H1 (cell line): ENCODE measurements at regions not wholly inside any gene's neighbourhood (a gene's known extent, or its start where the extent isn't known, plus 50 kb on each side); places are given as distances from the start of the nearest gene placed in this dataset.

Source experiments
- CTCF ChIA-PET: fragments of 300-600 bp; sonication (Branson Sonifier 250); formaldehyde crosslinking; loops from one replicate; lab custom pipeline; 2021; ENCODE audit not compliant: partially characterized antibody; lab: Charles Lee
- POLR2A ChIA-PET: fragments of 300-600 bp; sonication (Branson Sonifier 250); formaldehyde crosslinking; loops from one replicate; lab custom pipeline; 2021; ENCODE audit warnings: inconsistent platforms; ENCODE audit not compliant: partially characterized antibody; lab: Charles Lee
- DNase-seq, 2 experiments: peaks; one replicate each; pipeline versions ENCODE4 v3.0.0 to v3.0.0-alpha.2; 2010 to 2022; ENCODE audit warnings: low spot score in 2 of 2, low read depth in 1 of 2, mixed read lengths in 1 of 2
- FAIRE-seq: peaks from 2 replicates; lab custom pipeline; 2011; peaks lifted over from hg19 to GRCh38; lab: Jason Lieb, UNC
- H2AFZ ChIP-seq: 2 replicates; pipeline ENCODE4 v1.8.1; 2012; ENCODE audit warnings: low read length, inconsistent platforms
- H2AK5ac ChIP-seq: 2 replicates; pipeline ENCODE4 v1.6.1; 2013; ENCODE audit warnings: low read depth, low read length
- H2BK120ac ChIP-seq: replicated peaks from 2 replicates; pipeline ENCODE3; 2013; ENCODE audit warnings: low read depth, low read length, inconsistent platforms
- H2BK12ac ChIP-seq: 2 replicates; pipeline ENCODE4 v1.6.1; 2013; ENCODE audit warnings: low read depth, low read length
- H2BK15ac ChIP-seq: 2 replicates; pipeline ENCODE4 v1.6.1; 2013; ENCODE audit warnings: low read length
- H2BK20ac ChIP-seq: 2 replicates; pipeline ENCODE4 v1.6.1; 2013; ENCODE audit warnings: low read length
- H2BK5ac ChIP-seq: 2 replicates; pipeline ENCODE4 v1.6.1; 2013; ENCODE audit warnings: low read depth, low read length
- H3K14ac ChIP-seq: 2 replicates; pipeline ENCODE4 v1.6.1; 2013; ENCODE audit warnings: inconsistent platforms; ENCODE audit not compliant: insufficient read length
- H3K18ac ChIP-seq: 2 replicates; pipeline ENCODE4 v1.6.1; 2013; ENCODE audit warnings: low read length; ENCODE audit errors: extremely low read depth
- H3K23ac ChIP-seq: 2 replicates; pipeline ENCODE4 v1.6.1; 2013; ENCODE audit warnings: inconsistent platforms; ENCODE audit not compliant: insufficient read length
- H3K23me2 ChIP-seq: 2 replicates; pipeline ENCODE4 v1.6.1; 2013; ENCODE audit warnings: low read depth, low read length
- H3K27ac ChIP-seq: 2 replicates; pipeline ENCODE4 v1.6.1; 2011; ENCODE audit warnings: low read depth, low read length, inconsistent platforms
- H3K27me3 ChIP-seq, 4 experiments: replicated peaks in 1 of 4; 1 replicate in 1 of 4; 2 replicates in 3 of 4; pipeline versions ENCODE4 v1.6.1 to v1.8.1; 2011 to 2013; ENCODE audit warnings: low read length in 3 of 4, mild to moderate bottlenecking in 3 of 4, inconsistent platforms in 2 of 4, mixed read lengths in 2 of 4, moderate library complexity in 1 of 4; ENCODE audit not compliant: control insufficient read depth in 3 of 4, insufficient read depth in 3 of 4; ENCODE audit errors: extremely low read depth in 1 of 4
- H3K36me3 ChIP-seq, 4 experiments: 2 replicates each; pipeline versions ENCODE4 v1.6.1 to v1.8.1; 2011 to 2013; ENCODE audit warnings: mild to moderate bottlenecking in 4 of 4, low read length in 3 of 4, moderate library complexity in 2 of 4, control low read depth in 1 of 4, inconsistent platforms in 1 of 4; ENCODE audit not compliant: insufficient read depth in 4 of 4, control insufficient read depth in 2 of 4
- H3K4ac ChIP-seq: replicated peaks from 2 replicates; pipeline ENCODE3; 2013; ENCODE audit warnings: low read length, low read depth, mixed read lengths, inconsistent platforms; ENCODE audit not compliant: insufficient read length
- H3K4me1 ChIP-seq, 4 experiments: replicated peaks in 1 of 4; 1 replicate in 1 of 4; 2 replicates in 3 of 4; pipeline versions ENCODE4 v1.6.1 to v1.8.1; 2011 to 2013; ENCODE audit warnings: low read length in 3 of 4, inconsistent platforms in 2 of 4, mixed read lengths in 1 of 4; ENCODE audit not compliant: insufficient read depth in 4 of 4, control insufficient read depth in 3 of 4
- H3K4me2 ChIP-seq, 2 experiments: 2 replicates each; pipeline versions ENCODE4 v1.6.1 to v1.8.1; 2011 to 2013; ENCODE audit warnings: low read depth in 2 of 2, low read length in 2 of 2, control low read depth in 1 of 2, inconsistent platforms in 1 of 2, mild to moderate bottlenecking in 1 of 2; ENCODE audit not compliant: insufficient read depth in 1 of 2
- H3K4me3 ChIP-seq, 4 experiments: fragments of 200-600, 300-600 bp in 1 of 4; sonication (generic), shearing (Covaris generic), sonication (Bioruptor Twin) in 1 of 4; 2 replicates each; pipeline versions ENCODE4 v1.5.1 to v1.8.1; 2011 to 2016; ENCODE audit warnings: low read length in 4 of 4, low read depth in 3 of 4, control low read depth in 2 of 4, inconsistent platforms in 2 of 4, mild to moderate bottlenecking in 2 of 4, mixed read lengths in 1 of 4, moderate library complexity in 1 of 4; ENCODE audit not compliant: insufficient read depth in 2 of 4; ENCODE audit errors: extremely low read depth in 1 of 4
- H3K56ac ChIP-seq: replicated peaks from 2 replicates; pipeline ENCODE3; 2013; ENCODE audit warnings: low read depth, mild to moderate bottlenecking, mixed read lengths, low read length, inconsistent platforms; ENCODE audit not compliant: insufficient read length
- H3K79me1 ChIP-seq: 2 replicates; pipeline ENCODE4 v1.6.1; 2013; ENCODE audit warnings: low read depth, low read length, control low read depth
- H3K79me2 ChIP-seq, 2 experiments: 2 replicates each; pipeline versions ENCODE4 v1.6.1 to v1.8.1; 2012 to 2013; ENCODE audit warnings: low read length in 2 of 2, mild to moderate bottlenecking in 2 of 2, inconsistent platforms in 1 of 2; ENCODE audit not compliant: insufficient read depth in 2 of 2, control insufficient read depth in 1 of 2
- H3K9ac ChIP-seq, 4 experiments: replicated peaks in 1 of 4; 1 replicate in 1 of 4; 2 replicates in 3 of 4; pipeline versions ENCODE4 v1.6.1 to v1.8.1; 2011 to 2013; ENCODE audit warnings: low read depth in 3 of 4, low read length in 3 of 4, control low read depth in 2 of 4, mild to moderate bottlenecking in 2 of 4, moderate library complexity in 2 of 4, inconsistent platforms in 1 of 4; ENCODE audit errors: extremely low read depth in 1 of 4
- H3K9me3 ChIP-seq, 2 experiments: 2 replicates each; pipeline versions ENCODE4 v1.6.1 to v1.8.1; 2012 to 2013; ENCODE audit warnings: mild to moderate bottlenecking in 2 of 2, moderate library complexity in 2 of 2, control low read depth in 1 of 2, inconsistent platforms in 1 of 2, low read depth in 1 of 2, low read length in 1 of 2, mixed read lengths in 1 of 2; ENCODE audit not compliant: insufficient read depth in 2 of 2
- H4K20me1 ChIP-seq, 2 experiments: replicated peaks in 1 of 2; 2 replicates each; pipeline versions ENCODE3 to v1.8.1; 2011 to 2013; ENCODE audit warnings: inconsistent platforms in 2 of 2, low read length in 2 of 2, mild to moderate bottlenecking in 1 of 2; ENCODE audit not compliant: insufficient read depth in 2 of 2, control insufficient read depth in 1 of 2
- H4K5ac ChIP-seq: 2 replicates; pipeline ENCODE4 v1.6.1; 2013; ENCODE audit warnings: low read length, low read depth, mixed read lengths, inconsistent platforms; ENCODE audit not compliant: insufficient read length
- H4K8ac ChIP-seq: 2 replicates; pipeline ENCODE4 v1.8.0; 2013; ENCODE audit warnings: mild to moderate bottlenecking, moderate library complexity, low read length, inconsistent platforms; ENCODE audit not compliant: insufficient read depth; ENCODE audit errors: extremely low read depth
- H4K91ac ChIP-seq: replicated peaks from 2 replicates; pipeline ENCODE3; 2013; ENCODE audit warnings: low read length, mixed read lengths, inconsistent platforms; ENCODE audit not compliant: insufficient read length
- ATF2 ChIP-seq: IDR thresholded peaks from 2 replicates; pipeline ENCODE4 v1.6.1; 2012; ENCODE audit warnings: low read length, inconsistent platforms
- CBX8 ChIP-seq: fragments of 300-800, 300-1000 bp; sonication (generic); IDR thresholded peaks from 2 replicates; pipeline ENCODE4 v1.7.1; 2016; ENCODE audit warnings: low read depth, low read length, borderline replicate concordance
- CEBPB ChIP-seq: IDR thresholded peaks from 2 replicates; pipeline ENCODE4 v1.6.1; 2012; ENCODE audit warnings: low read depth, low read length
- HDAC2 ChIP-seq, 2 experiments: fragments of 300-600 bp in 1 of 2; sonication (generic) in 1 of 2; IDR thresholded peaks; 2 replicates each; pipeline ENCODE4 v1.6.1; 2011 to 2012; ENCODE audit warnings: low read depth in 2 of 2, low read length in 2 of 2, mild to moderate bottlenecking in 2 of 2, moderate library complexity in 2 of 2, borderline replicate concordance in 1 of 2, inconsistent platforms in 1 of 2
- JUND ChIP-seq: IDR thresholded peaks from 2 replicates; pipeline ENCODE4 v1.6.1; 2011; ENCODE audit warnings: mild to moderate bottlenecking, improper control_type of control experiment, low read length
- POLR2A ChIP-seq, 2 experiments: IDR thresholded peaks; 1 replicate in 1 of 2; 2 replicates in 1 of 2; pipeline ENCODE4 v1.6.1; 2011; ENCODE audit warnings: low read depth in 2 of 2, low read length in 2 of 2, mild to moderate bottlenecking in 2 of 2; ENCODE audit errors: control extremely low read depth in 1 of 2
- RNF2 ChIP-seq: fragments of 200-900, 300-1000 bp; sonication (generic); IDR thresholded peaks from 2 replicates; pipeline ENCODE4 v1.7.1; 2016; ENCODE audit warnings: borderline replicate concordance, low read depth, mild to moderate bottlenecking, antibody characterized with exemption, low read length; ENCODE audit not compliant: poor library complexity, severe bottlenecking; ENCODE audit errors: missing control alignments
- SIRT6 ChIP-seq: IDR thresholded peaks from one replicate; pipeline ENCODE4 v1.7.1; 2012; ENCODE audit warnings: low read length, inconsistent platforms
- TEAD4 ChIP-seq: IDR thresholded peaks from 2 replicates; pipeline ENCODE4 v1.6.1; 2012; ENCODE audit warnings: low read depth, low read length, inconsistent platforms, mixed read lengths
- WGBS, 2 experiments: shearing (Covaris generic) in 1 of 2; methylation state at CpG; one replicate each; pipeline versions ENCODE4 v1.1.6 to v1.1.7; 2013 to 2015; ENCODE audit warnings: low lambda C conversion rate in 2 of 2, mixed read lengths in 2 of 2, inconsistent platforms in 1 of 2, low coverage in 1 of 2, missing lambda C conversion rate in 1 of 2; ENCODE audit not compliant: insufficient replicate concordance in 2 of 2, insufficient coverage in 1 of 2, insufficient read length in 1 of 2; ENCODE audit errors: extremely low coverage in 1 of 2, missing lambda C conversion rate in 1 of 2; 5-methylcytosine and 5-hydroxymethylcytosine counted together
- TF ChIP-seq, protein P1 (sequence below), 3 experiments: IDR thresholded peaks; 1 replicate in 2 of 3; 2 replicates in 1 of 3; pipeline versions ENCODE4 v1.5.1 to v1.6.1; 2011; ENCODE audit warnings: low read length in 3 of 3, mild to moderate bottlenecking in 3 of 3, inconsistent platforms in 2 of 3, low read depth in 1 of 3, moderate library complexity in 1 of 3; ENCODE audit not compliant: insufficient read depth in 1 of 3; ENCODE audit errors: control extremely low read depth in 1 of 3

DNA sequence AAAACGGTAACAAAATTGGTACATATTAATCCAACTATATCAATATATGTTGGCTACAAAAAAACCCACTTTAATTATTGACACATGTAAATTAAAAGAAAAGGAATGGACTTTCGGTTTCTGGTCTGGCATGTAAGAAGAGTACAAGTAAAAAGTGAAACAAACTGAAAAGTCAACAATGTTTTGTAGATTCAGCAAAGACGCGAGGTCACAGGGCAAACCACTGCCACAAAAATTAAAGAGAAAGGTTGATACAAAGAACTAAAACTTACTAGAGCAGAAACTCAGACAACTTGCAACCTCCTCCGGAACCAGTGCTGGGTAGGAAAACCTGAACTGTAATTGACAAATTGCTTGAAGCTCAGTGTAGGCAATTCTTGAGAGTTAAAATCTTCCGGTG is 110.6 kb upstream of the ARPP21 start:
- H3K27ac ChIP-seq, result no peak overlapping the region
- no peak overlapping the region for H2BK120ac ChIP-seq
- WGBS, 2 experiments, result 92% methylated on average over 6 of the region's 6 CpGs; no CpG with 5 or more reads in 1 of the 2 experiments
- H3K23me2 ChIP-seq, result no peaks in the 10 kb centered on the region
- H2BK12ac ChIP-seq, result no peak overlapping the region
- no peak overlapping the region for H4K91ac ChIP-seq
- H3K79me1 ChIP-seq, result no peaks in the 10 kb centered on the region
- H2AK5ac ChIP-seq, result no peak overlapping the region
- H2BK20ac ChIP-seq, result no peak overlapping the region
- no peak overlapping the region for H3K18ac ChIP-seq
- H2BK15ac ChIP-seq, result no peak overlapping the region
- DNase-seq (no peak), FAIRE-seq (no peak)
- no peak overlapping the region for H4K8ac ChIP-seq
- H3K4me3 ChIP-seq, result no peak overlapping the region
- no peaks in the 10 kb centered on the region for H3K9me3 ChIP-seq
- no peak overlapping the region for H2BK5ac ChIP-seq
- H3K4ac ChIP-seq, result no peak overlapping the region
- H3K4me1 ChIP-seq, result no peaks in the 10 kb centered on the region; a peak in 1 of 7 replicates
- ChIA-PET CTCF (no interaction called here), POLR2A (no interaction called here)
- H3K9ac ChIP-seq, result no peak overlapping the region
- H3K23ac ChIP-seq, result no peak overlapping the region
- H4K20me1 ChIP-seq, result no peaks in the 10 kb centered on the region
- H2AFZ ChIP-seq, result no peak overlapping the region
- H3K36me3 ChIP-seq, result no peaks in the 10 kb centered on the region
- H3K14ac ChIP-seq, result no peak overlapping the region
- no peak overlapping the region for H3K56ac ChIP-seq
- no peaks in the 10 kb centered on the region for H3K79me2 ChIP-seq
- no peak overlapping the region for H3K4me2 ChIP-seq
- H3K27me3 ChIP-seq, result no peaks in the 10 kb centered on the region
- H4K5ac ChIP-seq, result no peak overlapping the region
- TF ChIP-seq HDAC2 (IDR thresholded peaks at IDR 0.05; ENCODE audit: borderline replicate concordance in 1 of 2, low read depth in 2 of 2, low read length in 2 of 2) (no peak), RNF2 (no peak), CEBPB (no peak), POLR2A (IDR thresholded peaks at IDR 0.05; ENCODE audit: control extremely low read depth in 1 of 2, low read depth in 2 of 2, low read length in 2 of 2) (no peak), TEAD4 (no peak), CBX8 (no peak), ATF2 (no peak), SIRT6 (no peak), JUND (no peak)
- TF ChIP-seq, protein P1, sequence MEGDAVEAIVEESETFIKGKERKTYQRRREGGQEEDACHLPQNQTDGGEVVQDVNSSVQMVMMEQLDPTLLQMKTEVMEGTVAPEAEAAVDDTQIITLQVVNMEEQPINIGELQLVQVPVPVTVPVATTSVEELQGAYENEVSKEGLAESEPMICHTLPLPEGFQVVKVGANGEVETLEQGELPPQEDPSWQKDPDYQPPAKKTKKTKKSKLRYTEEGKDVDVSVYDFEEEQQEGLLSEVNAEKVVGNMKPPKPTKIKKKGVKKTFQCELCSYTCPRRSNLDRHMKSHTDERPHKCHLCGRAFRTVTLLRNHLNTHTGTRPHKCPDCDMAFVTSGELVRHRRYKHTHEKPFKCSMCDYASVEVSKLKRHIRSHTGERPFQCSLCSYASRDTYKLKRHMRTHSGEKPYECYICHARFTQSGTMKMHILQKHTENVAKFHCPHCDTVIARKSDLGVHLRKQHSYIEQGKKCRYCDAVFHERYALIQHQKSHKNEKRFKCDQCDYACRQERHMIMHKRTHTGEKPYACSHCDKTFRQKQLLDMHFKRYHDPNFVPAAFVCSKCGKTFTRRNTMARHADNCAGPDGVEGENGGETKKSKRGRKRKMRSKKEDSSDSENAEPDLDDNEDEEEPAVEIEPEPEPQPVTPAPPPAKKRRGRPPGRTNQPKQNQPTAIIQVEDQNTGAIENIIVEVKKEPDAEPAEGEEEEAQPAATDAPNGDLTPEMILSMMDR (IDR thresholded peaks at IDR 0.05; ENCODE audit: control extremely low read depth in 1 of 3, insufficient read depth in 1 of 3, low read depth in 1 of 3, low read length in 3 of 3), result no peak
